ENCODE measurements at regions not wholly inside any gene's neighbourhood (a gene's known extent, or its start where the extent isn't known, plus 50 kb on each side); places are given as distances from the start of the nearest gene placed in this dataset.

DNA sequence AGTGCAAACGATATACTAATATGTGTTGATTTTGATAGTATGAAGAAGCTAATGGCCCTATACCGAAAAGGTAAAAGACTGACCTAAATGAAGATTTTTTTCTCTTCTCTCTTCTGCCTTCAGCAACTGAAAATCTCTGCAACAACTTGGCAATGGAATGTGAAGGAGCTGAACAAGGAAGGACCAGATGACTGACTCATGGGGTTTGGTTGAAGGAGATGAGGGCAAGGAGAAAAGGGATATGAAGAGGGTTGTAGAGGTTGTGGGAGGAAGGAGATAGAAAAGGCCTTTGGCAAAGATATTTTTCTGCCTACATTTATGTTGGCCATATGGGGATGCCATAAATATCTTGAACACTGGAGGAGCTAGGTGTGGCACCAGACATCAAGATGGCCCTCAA, 129.7 kb upstream of the CHD1 start:
- H2BK20ac ChIP-seq (ENCODE audit: low read length) = no peak overlapping the region
- H2BK15ac ChIP-seq (ENCODE audit: low read length) = no peak overlapping the region
- H2AK5ac ChIP-seq (ENCODE audit: low read depth, low read length) = no peak overlapping the region
- H3K9me3 ChIP-seq (ENCODE audit: insufficient read depth in 2 of 2, low read depth in 1 of 2, low read length in 1 of 2) = no peaks in the 10 kb centered on the region
- H3K27ac ChIP-seq (ENCODE audit: low read depth, low read length) = no peak overlapping the region
- no peak overlapping the region for H3K18ac ChIP-seq (ENCODE audit: extremely low read depth, low read length)
- no peaks in the 10 kb centered on the region for H3K27me3 ChIP-seq (replicated peaks in 1 of 4; ENCODE audit: control insufficient read depth in 3 of 4, extremely low read depth in 1 of 4, insufficient read depth in 3 of 4, low read length in 3 of 4)
- FAIRE-seq (no peak), DNase-seq (ENCODE audit: low read depth in 1 of 2, low spot score in 2 of 2) (no peak)
- H2AFZ ChIP-seq (ENCODE audit: low read length) = no peak overlapping the region
- no peak overlapping the region for H2BK120ac ChIP-seq (replicated peaks; ENCODE audit: low read depth, low read length)
- no peaks in the 10 kb centered on the region for H3K4me1 ChIP-seq (replicated peaks in 1 of 4; ENCODE audit: control insufficient read depth in 3 of 4, insufficient read depth in 4 of 4, low read length in 3 of 4)
- H3K4me2 ChIP-seq (ENCODE audit: insufficient read depth in 1 of 2, low read depth in 2 of 2, low read length in 2 of 2) = no peak overlapping the region
- 95% methylated on average over 2 of the region's 2 CpGs; no CpG with 5 or more reads in 1 of the 2 experiments for WGBS, 2 experiments (ENCODE audit: extremely low coverage in 1 of 2, insufficient coverage in 1 of 2, insufficient read length in 1 of 2, insufficient replicate concordance in 2 of 2, low coverage in 1 of 2, low lambda C conversion rate in 2 of 2, missing lambda C conversion rate in 1 of 2)
- H3K14ac ChIP-seq (ENCODE audit: insufficient read length) = no peak overlapping the region
- H3K79me1 ChIP-seq (ENCODE audit: low read depth, low read length) = no peaks in the 10 kb centered on the region
- H4K91ac ChIP-seq (replicated peaks; ENCODE audit: insufficient read length, low read length) = no peak overlapping the region
- H3K4me3 ChIP-seq (ENCODE audit: extremely low read depth in 1 of 4, insufficient read depth in 2 of 4, low read depth in 3 of 4, low read length in 4 of 4) = no peak overlapping the region
- H3K9ac ChIP-seq (replicated peaks in 1 of 4; ENCODE audit: extremely low read depth in 1 of 4, low read depth in 3 of 4, low read length in 3 of 4) = no peak overlapping the region
- H2BK5ac ChIP-seq (ENCODE audit: low read depth, low read length) = no peak overlapping the region
- no peak overlapping the region for H3K4ac ChIP-seq (replicated peaks; ENCODE audit: insufficient read length, low read depth, low read length)
- H2BK12ac ChIP-seq (ENCODE audit: low read depth, low read length) = no peak overlapping the region
- no peaks in the 10 kb centered on the region for H3K36me3 ChIP-seq (ENCODE audit: control insufficient read depth in 2 of 4, insufficient read depth in 4 of 4, low read length in 3 of 4)
- H3K79me2 ChIP-seq (ENCODE audit: control insufficient read depth in 1 of 2, insufficient read depth in 2 of 2, low read length in 2 of 2) = no peaks in the 10 kb centered on the region
- no peak overlapping the region for H4K5ac ChIP-seq (ENCODE audit: insufficient read length, low read depth, low read length)
- H3K56ac ChIP-seq (replicated peaks; ENCODE audit: insufficient read length, low read depth, low read length) = no peak overlapping the region
- CTCF ChIA-PET (ENCODE audit: partially characterized antibody) = interaction anchor here (0.8 to 3.7 kb wide), 9 partner anchors 9 to 219 kb away, joined by 3 to 12 read pairs (median 5); no protein-coding TSS in a partner anchor
- no peak overlapping the region for H4K8ac ChIP-seq (ENCODE audit: extremely low read depth, insufficient read depth, low read length)
- no peaks in the 10 kb centered on the region for H4K20me1 ChIP-seq (replicated peaks in 1 of 2; ENCODE audit: control insufficient read depth in 1 of 2, insufficient read depth in 2 of 2, low read length in 2 of 2)
- POLR2A ChIA-PET (ENCODE audit: partially characterized antibody) = interaction anchor here (1.5 kb wide), 1 partner anchor 145 kb away, joined by 4 read pairs; no protein-coding TSS in a partner anchor
- H3K23me2 ChIP-seq (ENCODE audit: low read depth, low read length) = no peaks in the 10 kb centered on the region
- H3K23ac ChIP-seq (ENCODE audit: insufficient read length) = no peak overlapping the region
- TF ChIP-seq NRF1 (IDR thresholded peaks at IDR 0.05; ENCODE audit: low read depth, low read length) (no peak), SP1 (IDR thresholded peaks at IDR 0.05; ENCODE audit: low read depth, low read length) (no peak)

Data from H1 (cell line).